ENCODE measurements at regions not wholly inside any gene's neighbourhood (a gene's known extent, or its start where the extent isn't known, plus 50 kb on each side); places are given as distances from the start of the nearest gene placed in this dataset.
A peak's percentile ranks its signal among the peaks of the same experiment; 100 is the strongest.

- H2BK12ac ChIP-seq (ENCODE audit: low read length), result no peak overlapping the region
- H3K4me3 ChIP-seq (ENCODE audit: low read length in 2 of 2), result no peak overlapping the region
- H2BK15ac ChIP-seq (ENCODE audit: low read length), result no peak overlapping the region
- H2BK5ac ChIP-seq (ENCODE audit: low read length), result no peak overlapping the region
- H3K27ac ChIP-seq (replicated peaks; ENCODE audit: low read length), result no peak overlapping the region
- no peaks in the 10 kb centered on the region for H3K36me3 ChIP-seq (replicated peaks in 1 of 2; ENCODE audit: control insufficient read depth in 2 of 2, insufficient read depth in 2 of 2, low read length in 2 of 2)
- no peaks in the 10 kb centered on the region for H3K79me1 ChIP-seq (ENCODE audit: low read depth, low read length)
- WGBS, 2 donors (ENCODE audit: extremely low coverage in 2 of 2, insufficient read length in 2 of 2, insufficient replicate concordance in 1 of 2), result no CpG with 5 or more reads among the region's 2 CpGs
- no peaks in the 10 kb centered on the region for H3K27me3 ChIP-seq (ENCODE audit: control insufficient read depth in 3 of 3, insufficient read depth in 3 of 3, low read depth in 1 of 3, low read length in 3 of 3)
- no peak overlapping the region for H3K4ac ChIP-seq (ENCODE audit: low read length)
- H4K91ac ChIP-seq (ENCODE audit: low read depth, low read length, poor library complexity), result no peak overlapping the region
- no peaks in the 10 kb centered on the region for H3K9me3 ChIP-seq (replicated peaks in 1 of 2; ENCODE audit: control insufficient read depth in 2 of 2, insufficient read depth in 1 of 2, low read depth in 1 of 2, low read length in 2 of 2)
- DNase-seq (ENCODE audit: low spot score), result peak; percentile 48
- no peak overlapping the region for H3K4me2 ChIP-seq (ENCODE audit: insufficient read depth, low read length, poor library complexity, severe bottlenecking)
- H3K4me1 ChIP-seq (ENCODE audit: control insufficient read depth in 2 of 2, insufficient read depth in 1 of 2, low read depth in 1 of 2, low read length in 2 of 2), result no peaks in the 10 kb centered on the region
- H2AK5ac ChIP-seq (ENCODE audit: low read depth, low read length), result no peak overlapping the region
- no peak overlapping the region for H3K9ac ChIP-seq (ENCODE audit: low read depth, low read length, poor library complexity)
- no peak overlapping the region for H3K23ac ChIP-seq (ENCODE audit: low read depth, low read length, poor library complexity)
- no peak overlapping the region for H2AFZ ChIP-seq (ENCODE audit: low read length)
- H3K14ac ChIP-seq (ENCODE audit: low read length), result no peak overlapping the region
- H3K18ac ChIP-seq (ENCODE audit: low read length), result no peak overlapping the region
- H2BK120ac ChIP-seq (ENCODE audit: low read depth, low read length), result no peak overlapping the region
- no peak overlapping the region for H4K8ac ChIP-seq (ENCODE audit: low read depth, low read length)
Measured at GRCh38 chr5:86917117-86917579, 299.4 kb downstream of the COX7C start.

GRCh38 chr5:86918246-86918645 is 300.5 kb downstream of the COX7C start:
- no peak overlapping the region for H4K91ac ChIP-seq (ENCODE audit: low read depth, low read length, poor library complexity)
- no peak overlapping the region for H2BK120ac ChIP-seq (ENCODE audit: low read depth, low read length)
- no CpG with 5 or more reads among the region's 4 CpGs for WGBS, 2 donors (ENCODE audit: extremely low coverage in 2 of 2, insufficient read length in 2 of 2, insufficient replicate concordance in 1 of 2)
- no peak overlapping the region for H3K23ac ChIP-seq (ENCODE audit: low read depth, low read length, poor library complexity)
- H3K36me3 ChIP-seq (replicated peaks in 1 of 2; ENCODE audit: control insufficient read depth in 2 of 2, insufficient read depth in 2 of 2, low read length in 2 of 2), result no peaks in the 10 kb centered on the region
- no peak overlapping the region for H2BK15ac ChIP-seq (ENCODE audit: low read length)
- H3K4ac ChIP-seq (ENCODE audit: low read length), result no peak overlapping the region
- no peak overlapping the region for H3K4me3 ChIP-seq (ENCODE audit: low read length in 2 of 2)
- H3K4me2 ChIP-seq (ENCODE audit: insufficient read depth, low read length, poor library complexity, severe bottlenecking), result no peak overlapping the region
- H3K9ac ChIP-seq (ENCODE audit: low read depth, low read length, poor library complexity), result no peak overlapping the region
- H2BK5ac ChIP-seq (ENCODE audit: low read length), result no peak overlapping the region
- no peak overlapping the region for H4K8ac ChIP-seq (ENCODE audit: low read depth, low read length)
- no peak overlapping the region for H2AK5ac ChIP-seq (ENCODE audit: low read depth, low read length)
- no peaks in the 10 kb centered on the region for H3K4me1 ChIP-seq (ENCODE audit: control insufficient read depth in 2 of 2, insufficient read depth in 1 of 2, low read depth in 1 of 2, low read length in 2 of 2)
- no peak for DNase-seq (ENCODE audit: low spot score)
- H3K18ac ChIP-seq (ENCODE audit: low read length), result no peak overlapping the region
- no peak overlapping the region for H3K14ac ChIP-seq (ENCODE audit: low read length)
- no peaks in the 10 kb centered on the region for H3K79me1 ChIP-seq (ENCODE audit: low read depth, low read length)
- H3K27ac ChIP-seq (replicated peaks; ENCODE audit: low read length), result no peak overlapping the region
- H2BK12ac ChIP-seq (ENCODE audit: low read length), result no peak overlapping the region
- no peak overlapping the region for H2AFZ ChIP-seq (ENCODE audit: low read length)
- H3K9me3 ChIP-seq (replicated peaks in 1 of 2; ENCODE audit: control insufficient read depth in 2 of 2, insufficient read depth in 1 of 2, low read depth in 1 of 2, low read length in 2 of 2), result no peaks in the 10 kb centered on the region
- H3K27me3 ChIP-seq (ENCODE audit: control insufficient read depth in 3 of 3, insufficient read depth in 3 of 3, low read depth in 1 of 3, low read length in 3 of 3), result no peaks in the 10 kb centered on the region

- H3K27me3 ChIP-seq (ENCODE audit: control insufficient read depth in 3 of 3, insufficient read depth in 3 of 3, low read depth in 1 of 3, low read length in 3 of 3), result no peaks in the 10 kb centered on the region
- H4K8ac ChIP-seq (ENCODE audit: low read depth, low read length), result no peak overlapping the region
- peaks cover 0 to 5% of the 10 kb centered on the region in 2 donors for H3K4me1 ChIP-seq (ENCODE audit: control insufficient read depth in 2 of 2, insufficient read depth in 1 of 2, low read depth in 1 of 2, low read length in 2 of 2)
- H3K79me1 ChIP-seq (ENCODE audit: low read depth, low read length), result no peaks in the 10 kb centered on the region
- H2BK120ac ChIP-seq (ENCODE audit: low read depth, low read length), result no peak overlapping the region
- no peak overlapping the region for H3K9ac ChIP-seq (ENCODE audit: low read depth, low read length, poor library complexity)
- H3K4ac ChIP-seq (ENCODE audit: low read length), result no peak overlapping the region
- no peak overlapping the region for H3K23ac ChIP-seq (ENCODE audit: low read depth, low read length, poor library complexity)
- no peak for DNase-seq (ENCODE audit: low spot score)
- H2BK15ac ChIP-seq (ENCODE audit: low read length), result no peak overlapping the region
- no peak overlapping the region for H2BK12ac ChIP-seq (ENCODE audit: low read length)
- no peaks in the 10 kb centered on the region for H3K9me3 ChIP-seq (replicated peaks in 1 of 2; ENCODE audit: control insufficient read depth in 2 of 2, insufficient read depth in 1 of 2, low read depth in 1 of 2, low read length in 2 of 2)
- no peak overlapping the region for H3K4me2 ChIP-seq (ENCODE audit: insufficient read depth, low read length, poor library complexity, severe bottlenecking)
- H3K18ac ChIP-seq (ENCODE audit: low read length), result no peak overlapping the region
- no CpG with 5 or more reads among the region's 1 CpG for WGBS, 2 donors (ENCODE audit: extremely low coverage in 2 of 2, insufficient read length in 2 of 2, insufficient replicate concordance in 1 of 2)
- H2AFZ ChIP-seq (ENCODE audit: low read length), result no peak overlapping the region
- H3K27ac ChIP-seq (replicated peaks; ENCODE audit: low read length), result no peak overlapping the region
- no peak overlapping the region for H2BK5ac ChIP-seq (ENCODE audit: low read length)
- H4K91ac ChIP-seq (ENCODE audit: low read depth, low read length, poor library complexity), result no peak overlapping the region
- no peak overlapping the region for H2AK5ac ChIP-seq (ENCODE audit: low read depth, low read length)
- no peak overlapping the region for H3K14ac ChIP-seq (ENCODE audit: low read length)
- H3K4me3 ChIP-seq (ENCODE audit: low read length in 2 of 2), result no peak overlapping the region
- no peaks in the 10 kb centered on the region for H3K36me3 ChIP-seq (replicated peaks in 1 of 2; ENCODE audit: control insufficient read depth in 2 of 2, insufficient read depth in 2 of 2, low read length in 2 of 2)
Measured at GRCh38 chr5:86926033-86926432, 308.3 kb downstream of the COX7C start.

GRCh38 chr5:86929123-86929766 is 311.5 kb downstream of the COX7C start:
- no peak overlapping the region for H3K4me3 ChIP-seq (ENCODE audit: low read length in 2 of 2)
- no peak overlapping the region for H2BK12ac ChIP-seq (ENCODE audit: low read length)
- H2BK120ac ChIP-seq (ENCODE audit: low read depth, low read length), result no peak overlapping the region
- H3K27me3 ChIP-seq (ENCODE audit: control insufficient read depth in 3 of 3, insufficient read depth in 3 of 3, low read depth in 1 of 3, low read length in 3 of 3), result no peaks in the 10 kb centered on the region
- H4K8ac ChIP-seq (ENCODE audit: low read depth, low read length), result no peak overlapping the region
- H3K9me3 ChIP-seq (replicated peaks in 1 of 2; ENCODE audit: control insufficient read depth in 2 of 2, insufficient read depth in 1 of 2, low read depth in 1 of 2, low read length in 2 of 2), result no peaks in the 10 kb centered on the region
- no peak overlapping the region for H3K4me2 ChIP-seq (ENCODE audit: insufficient read depth, low read length, poor library complexity, severe bottlenecking)
- no peak overlapping the region for H2BK15ac ChIP-seq (ENCODE audit: low read length)
- H3K9ac ChIP-seq (ENCODE audit: low read depth, low read length, poor library complexity), result no peak overlapping the region
- DNase-seq (ENCODE audit: low spot score), result peak; percentile 3
- no peaks in the 10 kb centered on the region for H3K79me1 ChIP-seq (ENCODE audit: low read depth, low read length)
- H3K36me3 ChIP-seq (replicated peaks in 1 of 2; ENCODE audit: control insufficient read depth in 2 of 2, insufficient read depth in 2 of 2, low read length in 2 of 2), result no peaks in the 10 kb centered on the region
- no peak overlapping the region for H2AK5ac ChIP-seq (ENCODE audit: low read depth, low read length)
- H3K14ac ChIP-seq (ENCODE audit: low read length), result no peak overlapping the region
- H3K23ac ChIP-seq (ENCODE audit: low read depth, low read length, poor library complexity), result no peak overlapping the region
- H3K4ac ChIP-seq (ENCODE audit: low read length), result no peak overlapping the region
- no peak overlapping the region for H4K91ac ChIP-seq (ENCODE audit: low read depth, low read length, poor library complexity)
- H3K18ac ChIP-seq (ENCODE audit: low read length), result no peak overlapping the region
- no peak overlapping the region for H3K27ac ChIP-seq (replicated peaks; ENCODE audit: low read length)
- peaks cover 0 to 5% of the 10 kb centered on the region in 2 donors for H3K4me1 ChIP-seq (ENCODE audit: control insufficient read depth in 2 of 2, insufficient read depth in 1 of 2, low read depth in 1 of 2, low read length in 2 of 2)
- H2BK5ac ChIP-seq (ENCODE audit: low read length), result no peak overlapping the region
- no CpG with 5 or more reads among the region's 8 CpGs for WGBS, 2 donors (ENCODE audit: extremely low coverage in 2 of 2, insufficient read length in 2 of 2, insufficient replicate concordance in 1 of 2)
- no peak overlapping the region for H2AFZ ChIP-seq (ENCODE audit: low read length)
